ENCODE measurements at regions not wholly inside any gene's neighbourhood (a gene's known extent, or its start where the extent isn't known, plus 50 kb on each side); places are given as distances from the start of the nearest gene placed in this dataset.

GRCh38 chr20:8995761-8996160, 73.1 kb upstream of the PLCB4 start (continued):
- TF ChIP-seq NRF1 (IDR thresholded peaks at IDR 0.05; ENCODE audit: low read depth, low read length) (no peak), SUZ12 (IDR thresholded peaks at IDR 0.05; ENCODE audit: low read length) (no peak)
